AG10803 (cell line): ENCODE measurements at regions not wholly inside any gene's neighbourhood (a gene's known extent, or its start where the extent isn't known, plus 50 kb on each side); places are given as distances from the start of the nearest gene placed in this dataset.
A peak's percentile ranks its signal among the peaks of the same experiment; 100 is the strongest.
"Not testable (repeated sequence)": the region's sequence is repeated elsewhere in the genome, so short reads cannot be mapped to it uniquely, and the experiment has no call there.

Experiments used
- DNase-seq: peaks from one replicate; pipeline ENCODE4 v3.0.0; 2010; ENCODE audit warnings: low read depth
- H3K4me3 ChIP-seq: 2 replicates; pipeline ENCODE4 v1.5.1; 2011; ENCODE audit warnings: mild to moderate bottlenecking, low read length, control low read depth
- CTCF ChIP-seq: conservative IDR thresholded peaks from 2 replicates; pipeline ENCODE4 v1.5.1; 2011; ENCODE audit warnings: mild to moderate bottlenecking, low read length, control low read depth, inconsistent platforms

DNA sequence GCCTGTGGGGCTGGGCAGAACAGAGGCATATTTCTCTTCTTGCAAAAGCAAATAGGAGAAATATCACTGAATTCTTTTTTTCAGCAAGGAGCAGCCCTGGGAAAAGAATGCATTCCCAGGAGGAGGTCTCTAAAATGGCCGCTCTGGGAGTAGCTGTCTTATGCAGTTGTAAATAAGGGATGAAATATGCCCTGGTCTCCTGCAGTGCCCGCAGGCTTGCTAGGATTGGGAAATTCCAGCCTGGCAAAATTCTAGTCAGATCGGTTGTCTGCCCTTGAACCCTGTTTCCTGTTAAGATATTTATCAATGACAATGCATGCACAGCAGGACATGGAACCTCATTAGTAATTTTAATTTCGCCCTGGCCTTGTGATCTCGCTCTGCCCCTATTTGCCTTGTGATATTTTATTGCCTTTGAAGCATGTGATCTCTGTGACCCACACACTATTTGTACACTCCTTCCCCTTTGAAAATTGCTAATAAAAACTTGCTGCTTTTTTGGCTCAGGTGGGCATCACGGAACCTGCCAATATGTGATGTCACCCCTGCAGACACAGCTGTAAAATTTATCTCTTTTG lies 1993.2 kb downstream of the PCDH9 start:
- no peak overlapping the region for H3K4me3 ChIP-seq
- TF ChIP-seq CTCF, result no peak
- DNase-seq, result no peak

DNA sequence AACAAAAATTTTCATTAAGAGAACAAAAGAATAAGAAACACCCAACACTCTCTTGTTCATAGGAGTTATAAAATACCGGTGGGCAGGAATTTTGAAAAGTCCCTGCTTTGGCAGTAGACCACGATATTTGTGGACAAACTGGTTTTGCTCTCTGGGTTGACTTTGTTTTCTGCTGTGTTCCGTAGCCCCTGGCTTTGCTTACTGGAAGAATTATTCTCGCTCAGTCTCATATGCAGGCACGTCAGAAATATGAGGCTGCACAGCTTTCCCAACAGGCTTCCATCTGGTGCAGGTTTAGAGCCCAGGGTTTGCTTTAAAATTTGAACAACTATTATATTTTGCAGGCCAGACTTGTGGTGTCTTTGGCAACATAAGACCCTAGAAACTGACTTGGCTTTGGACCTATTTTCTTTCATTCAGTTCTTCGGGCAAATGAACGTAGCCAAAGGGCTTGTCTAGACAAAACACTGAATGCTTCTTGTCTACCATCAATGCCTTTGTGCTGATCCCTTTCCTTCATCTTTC lies 2012.6 kb downstream of the PCDH9 start:
- H3K4me3 ChIP-seq, result no peak overlapping the region
- no peak for TF ChIP-seq CTCF
- no peak for DNase-seq

DNA sequence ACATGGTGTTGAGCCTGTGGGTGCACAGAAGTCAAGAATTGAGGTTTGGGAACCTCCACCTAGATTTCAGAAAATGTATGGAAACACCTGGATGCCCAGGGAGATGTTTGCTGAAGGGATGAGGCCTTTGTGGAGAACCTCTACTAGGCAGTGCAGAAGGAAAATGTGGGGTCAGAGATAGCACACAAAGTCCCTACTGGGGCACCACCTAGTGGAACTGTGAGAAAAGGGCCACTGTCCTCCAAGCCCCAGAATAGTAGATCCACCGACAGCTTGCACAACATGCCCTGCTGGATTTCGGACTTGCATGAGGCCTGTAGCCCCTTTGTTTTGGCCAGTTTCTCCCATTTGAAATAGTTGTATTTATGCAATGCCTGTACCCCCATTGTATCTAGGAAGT lies 2027.3 kb downstream of the PCDH9 start:
- not testable (repeated sequence) for H3K4me3 ChIP-seq
- TF ChIP-seq CTCF, result peak; percentile 28; the same call in 1 of the 2 replicates
- DNase-seq, result peak; percentile 1

DNA sequence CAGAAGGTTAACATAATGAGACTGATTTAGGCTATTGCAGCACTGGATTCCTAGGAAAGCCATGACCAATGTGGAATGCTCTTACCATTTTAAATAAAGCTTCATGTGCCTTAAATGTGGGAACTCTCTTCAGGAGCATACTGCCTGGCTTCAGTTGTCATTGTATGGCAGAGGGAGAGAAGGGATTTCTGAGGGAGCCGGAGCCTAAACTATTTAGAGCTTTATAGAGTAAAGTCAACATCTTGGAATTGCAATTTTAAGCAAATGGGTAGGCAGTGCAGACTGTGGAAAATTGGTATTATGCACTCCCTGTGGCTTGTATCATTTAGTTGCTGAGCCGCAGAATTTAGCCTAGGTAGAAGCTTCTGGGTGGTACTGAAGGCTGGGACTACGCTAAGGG lies 2041.4 kb downstream of the PCDH9 start:
- H3K4me3 ChIP-seq, result no peak overlapping the region
- no peak for TF ChIP-seq CTCF

GRCh38 chr13:65168026-65168425 lies 2062.1 kb downstream of the PCDH9 start:
- no peak for TF ChIP-seq CTCF
- DNase-seq, result no peak
- H3K4me3 ChIP-seq, result no peak overlapping the region

More for the DNA sequence above, 2041.4 kb downstream of the PCDH9 start:
- DNase-seq, result no peak

GRCh38 chr13:65166675-65167074 lies 2063.5 kb downstream of the PCDH9 start:
- H3K4me3 ChIP-seq, result no peak overlapping the region
- TF ChIP-seq CTCF, result no peak
- no peak for DNase-seq

DNA sequence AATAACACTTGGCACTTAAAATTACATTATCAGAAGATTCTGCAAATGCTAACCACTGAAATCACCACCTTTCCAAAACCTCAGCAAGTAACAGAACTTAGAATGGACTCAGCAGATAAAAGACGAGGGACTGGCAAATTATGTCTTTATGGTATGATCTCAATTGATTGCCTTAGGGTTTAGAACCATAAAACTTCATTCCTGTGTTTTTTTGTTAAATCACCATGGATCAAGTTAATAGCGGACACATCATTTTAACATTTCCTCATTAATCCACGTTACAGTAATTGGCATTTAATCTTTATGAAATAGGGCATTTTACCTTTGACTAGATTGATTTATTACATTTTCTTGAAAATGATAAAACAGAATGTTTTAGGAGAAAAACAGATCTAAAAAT lies 2070.3 kb downstream of the PCDH9 start:
- no peak for DNase-seq
- no peak overlapping the region for H3K4me3 ChIP-seq
- TF ChIP-seq CTCF, result no peak
